Activated CD8-positive, alpha-beta memory T cell treated with anti-CD3 and anti-CD28 coated beads for 36 hours (primary cell): ENCODE measurements at regions not wholly inside any gene's neighbourhood (a gene's known extent, or its start where the extent isn't known, plus 50 kb on each side); places are given as distances from the start of the nearest gene placed in this dataset.

Experiments used
- CTCF ChIA-PET: fragments of 350-600 bp; sonication (Branson Sonifier 250); formaldehyde crosslinking; loops from one replicate; lab custom pipeline; 2021; ENCODE audit warnings: antibody characterized with exemption; lab: Charles Lee
- POLR2A ChIA-PET: fragments of 350-600 bp; sonication (Branson Sonifier 250); formaldehyde crosslinking; loops from one replicate; lab custom pipeline; 2021; ENCODE audit warnings: antibody characterized with exemption; lab: Charles Lee

DNA sequence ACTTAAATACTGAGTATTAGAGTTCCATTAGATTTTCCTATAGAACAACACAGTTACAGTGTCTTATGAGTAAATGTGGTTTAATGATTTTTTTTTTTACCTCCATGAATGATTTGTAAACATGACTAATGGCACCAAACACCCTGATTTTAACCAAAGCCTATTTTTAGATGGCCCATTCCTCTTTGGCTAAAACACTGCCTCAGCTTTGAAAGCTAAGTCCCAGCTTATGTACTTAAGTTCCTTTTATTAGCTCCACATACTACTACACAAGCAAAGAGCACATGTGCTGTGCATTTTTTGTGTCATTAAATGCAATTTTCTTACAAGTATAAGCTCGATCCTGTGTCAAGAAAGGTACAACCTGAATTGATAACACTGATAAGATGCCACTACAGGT lies 575.6 kb upstream of the PITX2 start:
- ChIA-PET CTCF (no interaction called here), POLR2A (no interaction called here)

DNA sequence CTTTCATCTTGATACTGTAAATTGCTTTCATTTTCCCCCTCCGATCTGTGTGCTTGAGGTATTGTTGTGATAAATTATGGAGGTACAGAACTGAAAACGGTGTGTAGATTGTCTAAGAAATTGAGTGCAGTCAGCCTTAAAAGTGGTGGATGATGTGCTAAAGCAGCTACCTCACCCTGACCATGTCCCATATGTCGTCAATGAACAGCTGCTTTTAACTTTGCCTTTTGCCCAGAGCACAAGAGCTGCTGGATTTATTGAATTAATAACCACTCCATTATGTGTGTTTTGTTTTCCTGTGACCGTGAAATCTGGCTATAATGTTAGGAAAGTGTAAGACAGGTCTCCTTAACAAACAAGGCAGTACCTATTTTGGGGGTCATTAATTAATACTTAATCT lies 581.9 kb upstream of the PITX2 start:
- CTCF ChIA-PET: no interaction called here
- POLR2A ChIA-PET: no interaction called here

DNA sequence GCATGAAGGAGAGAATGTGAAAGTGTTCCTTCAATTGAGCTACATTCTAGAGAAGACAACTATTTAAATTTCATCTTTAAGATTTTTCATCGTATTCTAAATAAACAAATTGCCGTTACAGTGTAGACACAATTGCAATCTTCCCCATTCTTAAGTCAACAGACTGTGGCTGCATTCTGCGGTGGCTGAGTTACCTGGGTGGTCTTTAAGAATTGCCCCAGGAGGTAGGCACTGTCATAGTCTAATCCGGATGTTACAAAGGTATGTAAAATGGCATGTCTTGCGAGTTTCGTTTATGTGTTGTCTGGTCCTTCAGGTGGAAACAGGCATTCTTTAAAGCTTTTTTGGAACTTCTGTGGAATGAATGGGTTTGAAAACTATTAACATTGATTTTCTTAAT lies 586.1 kb upstream of the PITX2 start:
- ChIA-PET CTCF (no interaction called here), POLR2A (no interaction called here)

DNA sequence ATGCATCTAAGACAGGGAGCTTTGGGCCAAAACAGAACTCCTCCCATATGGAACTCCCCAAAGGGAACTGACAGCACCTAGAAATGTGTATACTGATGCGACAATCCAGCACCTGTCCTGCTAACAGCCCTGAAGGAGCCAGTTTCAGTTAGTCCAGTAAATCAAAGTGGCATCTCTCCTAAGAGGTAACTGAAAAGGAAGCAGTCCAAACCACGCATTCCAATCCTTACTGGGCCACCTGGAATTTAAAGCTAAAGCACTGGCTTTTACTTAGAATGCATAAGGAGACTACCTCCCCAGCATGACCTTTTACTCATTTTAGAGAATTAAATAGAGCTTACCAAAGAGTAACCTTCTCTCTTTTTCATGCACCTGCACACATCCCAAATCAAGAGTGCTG lies 586.8 kb upstream of the PITX2 start:
- ChIA-PET POLR2A (no interaction called here), CTCF (no interaction called here)

DNA sequence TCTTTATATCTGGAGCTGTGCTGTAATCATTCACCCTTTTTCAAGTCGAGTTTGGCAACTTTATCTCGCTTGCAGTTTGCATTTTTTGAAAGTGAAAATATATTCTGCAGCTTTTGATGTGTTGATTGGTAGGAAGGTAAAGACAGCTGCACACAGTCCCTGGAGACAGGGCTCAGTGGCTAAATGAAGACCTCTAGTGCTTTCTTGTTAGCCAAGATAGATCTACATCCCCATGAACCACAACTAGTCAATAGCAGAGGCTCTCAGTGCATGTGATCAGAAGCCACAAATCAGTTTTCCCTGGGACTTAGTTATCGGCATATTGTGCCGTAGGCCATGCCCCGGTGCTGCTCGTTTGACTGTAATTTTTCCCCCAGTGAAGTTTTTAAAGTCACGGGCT lies 587.7 kb upstream of the PITX2 start:
- ChIA-PET CTCF (no interaction called here), POLR2A (no interaction called here)

DNA sequence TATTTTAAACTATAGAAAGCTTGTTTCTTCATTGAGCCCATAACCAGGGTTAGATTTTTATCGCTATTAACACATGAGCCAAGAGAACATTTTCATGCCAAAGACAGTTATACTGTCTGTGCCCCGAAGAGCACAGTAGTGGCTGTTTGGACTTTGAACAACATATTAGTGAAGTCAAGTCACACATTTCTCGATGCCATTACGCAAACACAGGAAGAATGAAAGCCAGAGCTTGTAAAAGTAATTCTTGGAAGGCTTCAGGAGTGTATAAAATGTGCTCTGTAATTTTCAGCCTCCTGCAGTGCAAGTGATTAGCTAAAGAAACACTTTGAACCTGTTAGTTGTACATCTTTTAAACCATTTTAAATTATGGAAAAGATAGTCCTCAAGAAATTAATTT lies 590.7 kb upstream of the PITX2 start:
- ChIA-PET POLR2A (no interaction called here), CTCF (no interaction called here)

DNA sequence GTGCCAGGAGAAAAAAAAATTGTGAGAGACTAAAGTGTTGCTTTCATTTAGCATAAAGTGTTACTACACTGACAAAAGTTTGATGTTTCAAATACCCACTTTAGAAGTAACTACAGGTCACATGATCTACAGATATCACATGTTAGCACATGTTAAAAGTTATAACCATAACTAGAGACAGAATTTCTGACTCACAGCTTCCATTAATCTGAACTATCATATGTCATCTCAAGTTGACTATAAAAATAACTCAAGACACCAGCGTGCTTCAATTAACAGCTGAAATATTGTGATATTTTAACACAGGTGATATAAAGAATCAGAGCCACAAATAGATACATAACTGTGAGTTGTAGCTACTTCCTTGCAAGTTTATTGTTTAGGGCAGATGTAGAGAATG lies 591.5 kb upstream of the PITX2 start:
- POLR2A ChIA-PET: no interaction called here
- CTCF ChIA-PET: no interaction called here

DNA sequence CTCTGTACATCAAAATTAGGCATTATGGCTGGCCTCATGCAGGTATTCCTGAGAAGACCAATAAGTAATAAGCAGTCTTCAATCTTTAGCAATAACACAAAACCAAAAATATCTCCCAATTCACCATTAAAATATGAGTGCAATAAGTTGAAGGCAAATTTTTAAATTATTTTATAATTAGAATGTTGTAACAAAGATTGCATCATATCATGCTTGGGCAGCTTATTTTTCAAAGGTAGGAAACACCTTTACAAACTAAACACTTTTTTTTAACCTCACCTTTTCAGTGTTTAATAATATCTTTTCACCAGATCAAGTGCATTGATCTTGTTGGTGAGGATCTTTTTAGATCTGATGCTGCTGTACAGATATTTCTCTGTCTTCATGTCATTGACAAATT lies 592.9 kb upstream of the PITX2 start:
- CTCF ChIA-PET: no interaction called here
- POLR2A ChIA-PET: no interaction called here

DNA sequence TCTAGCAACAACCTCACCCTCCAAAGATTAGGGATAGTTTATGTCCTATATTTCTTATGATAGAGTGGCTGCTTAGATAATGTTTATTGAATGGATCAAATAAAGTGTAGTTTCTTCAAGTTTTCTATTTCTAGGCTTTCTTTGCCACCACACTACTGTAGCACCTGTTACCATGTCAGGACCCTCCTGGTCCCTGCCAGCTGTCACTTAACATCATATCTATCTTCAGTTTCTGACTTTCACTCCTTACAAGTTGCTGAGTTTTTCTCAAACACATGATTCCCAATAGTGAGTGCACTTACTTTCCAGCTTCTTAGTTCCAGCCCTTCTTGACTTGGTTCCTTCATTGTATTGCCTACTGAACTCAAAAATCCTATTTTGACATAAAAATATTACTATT lies 593.9 kb upstream of the PITX2 start:
- POLR2A ChIA-PET: no interaction called here
- CTCF ChIA-PET: no interaction called here

DNA sequence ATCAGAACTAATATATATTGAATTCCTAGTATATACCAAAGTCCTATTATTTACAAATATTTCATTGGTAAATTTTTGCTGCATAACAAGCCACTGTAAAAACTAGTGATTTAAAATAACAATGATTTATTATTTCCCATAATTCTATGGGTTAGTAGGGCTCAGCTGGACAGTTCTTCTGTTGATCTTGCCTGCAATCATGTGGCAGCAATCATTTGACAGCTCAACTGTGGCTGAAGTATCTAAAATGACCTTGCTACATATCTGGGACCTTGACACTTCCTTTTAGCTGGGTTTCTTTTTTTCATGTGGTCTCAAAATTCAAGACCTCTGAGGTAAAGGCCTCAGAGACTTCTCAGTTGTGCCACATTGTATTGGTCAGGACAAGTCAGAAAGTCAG lies 598.5 kb upstream of the PITX2 start:
- ChIA-PET CTCF (no interaction called here), POLR2A (no interaction called here)

DNA sequence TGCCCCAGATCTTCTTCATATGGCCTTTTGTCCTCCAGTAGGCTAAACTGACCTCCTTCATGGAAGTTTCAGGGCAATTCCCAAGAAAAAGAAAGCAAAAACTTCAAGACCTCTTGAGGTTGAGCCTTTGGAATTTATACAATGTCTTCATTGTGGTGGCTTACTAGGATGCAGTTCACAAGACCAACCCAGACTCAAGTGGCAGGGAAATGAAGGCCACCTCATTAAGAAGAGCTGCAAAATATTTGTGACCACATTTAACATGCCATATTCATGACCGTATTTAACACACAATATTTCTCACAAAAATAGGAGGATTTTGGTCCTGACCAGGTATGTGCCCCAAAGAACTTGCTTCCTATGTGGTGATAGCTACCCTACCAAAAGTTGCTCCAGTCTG lies 605.5 kb upstream of the PITX2 start:
- POLR2A ChIA-PET: no interaction called here

DNA sequence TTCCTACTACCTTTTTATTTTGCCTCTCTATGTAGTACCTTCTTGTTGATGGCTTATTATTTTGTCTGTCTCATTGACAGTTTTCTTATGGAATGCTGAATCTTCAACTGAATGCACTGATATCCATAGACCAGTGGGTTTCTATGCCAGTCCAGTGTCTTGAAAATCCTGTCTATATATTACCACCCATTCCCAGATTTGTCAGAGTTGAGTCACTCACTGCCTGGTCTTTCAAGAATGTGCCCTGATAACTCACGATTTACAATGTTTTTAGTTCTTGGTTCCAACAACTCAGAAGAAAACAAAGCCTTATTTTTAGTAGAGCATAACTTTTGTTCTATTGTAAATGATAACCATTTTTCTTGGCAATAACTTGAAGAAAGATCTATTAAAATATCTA lies 606.0 kb upstream of the PITX2 start:
- ChIA-PET CTCF (no interaction called here), POLR2A (no interaction called here)

More for the DNA sequence above, 605.5 kb upstream of the PITX2 start:
- CTCF ChIA-PET: no interaction called here

DNA sequence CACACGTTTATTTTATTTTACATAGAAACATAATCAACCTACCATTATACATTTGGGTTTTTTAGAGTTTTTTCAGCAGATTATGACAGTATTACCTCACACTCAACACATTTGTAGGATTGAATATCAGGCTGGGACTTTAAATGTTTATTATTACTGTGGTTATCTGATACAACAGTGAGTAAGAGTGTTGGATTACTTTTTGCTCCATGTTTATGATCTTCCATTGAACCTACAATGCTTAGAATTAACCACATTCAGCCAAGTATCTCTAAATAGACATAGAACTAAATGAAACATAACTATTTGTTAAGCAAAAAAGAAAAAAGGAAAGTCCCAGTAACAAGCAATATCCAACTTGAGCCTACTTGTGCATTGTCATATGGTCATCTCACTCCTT lies 607.4 kb upstream of the PITX2 start:
- ChIA-PET POLR2A (no interaction called here), CTCF (no interaction called here)

DNA sequence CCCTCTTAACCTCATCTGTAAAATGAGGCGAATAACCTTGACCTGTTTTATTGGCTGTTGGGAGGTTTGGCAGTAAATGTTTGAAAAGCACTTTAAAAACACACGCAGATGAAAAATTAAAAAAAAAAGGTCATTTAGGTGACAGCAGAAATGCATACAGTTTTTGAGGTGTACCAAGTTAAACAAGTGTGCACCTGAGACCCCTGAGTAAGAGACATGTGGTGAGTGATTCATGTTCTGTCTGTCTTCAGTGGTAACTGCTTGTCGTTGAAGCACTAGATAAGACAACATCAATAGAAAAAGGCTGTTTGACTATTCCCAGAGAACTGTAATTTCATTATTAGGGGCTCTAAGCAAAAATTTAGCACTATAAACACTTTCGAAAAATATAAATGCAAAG lies 608.4 kb upstream of the PITX2 start:
- POLR2A ChIA-PET: no interaction called here
- CTCF ChIA-PET: no interaction called here

DNA sequence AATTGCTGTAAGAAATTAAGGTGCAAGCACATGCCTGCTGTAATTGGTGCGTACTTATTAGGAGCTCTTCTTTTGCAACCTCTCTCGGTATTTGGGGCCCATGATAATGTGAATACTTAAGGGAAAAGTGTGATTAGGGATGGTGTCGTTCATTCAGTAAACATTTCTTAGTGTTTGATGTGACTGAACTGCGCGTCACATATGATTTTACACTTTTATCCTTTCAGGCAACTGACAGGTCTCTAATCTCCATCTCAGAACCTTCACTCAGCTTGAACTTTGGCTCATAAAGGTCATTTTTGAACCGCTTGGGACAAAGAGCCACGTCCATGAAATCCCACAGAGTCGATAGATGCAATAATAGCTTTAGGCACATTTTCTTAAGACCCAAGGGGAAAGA lies 612.1 kb upstream of the PITX2 start:
- ChIA-PET CTCF (no interaction called here), POLR2A (no interaction called here)

DNA sequence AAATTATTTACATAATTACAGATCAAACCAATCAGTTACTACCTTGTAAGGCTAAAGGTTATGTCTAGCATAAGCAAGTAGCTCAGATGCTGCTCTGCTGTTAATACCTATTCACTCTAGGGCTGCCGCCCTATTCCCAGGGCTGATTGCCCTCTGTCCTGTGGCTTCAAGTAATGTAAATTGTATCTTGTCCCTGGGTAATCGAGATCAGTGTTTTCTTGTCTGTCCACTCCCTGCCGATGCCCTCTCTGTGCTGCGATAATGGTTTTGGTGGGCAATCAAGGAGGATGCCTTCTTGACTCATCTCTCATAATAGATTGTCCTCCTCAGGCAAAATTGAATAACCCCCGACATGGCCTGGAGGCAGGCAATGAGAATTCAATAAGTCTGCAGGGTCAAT lies 641.0 kb upstream of the PITX2 start:
- POLR2A ChIA-PET: no interaction called here
- CTCF ChIA-PET: no interaction called here

DNA sequence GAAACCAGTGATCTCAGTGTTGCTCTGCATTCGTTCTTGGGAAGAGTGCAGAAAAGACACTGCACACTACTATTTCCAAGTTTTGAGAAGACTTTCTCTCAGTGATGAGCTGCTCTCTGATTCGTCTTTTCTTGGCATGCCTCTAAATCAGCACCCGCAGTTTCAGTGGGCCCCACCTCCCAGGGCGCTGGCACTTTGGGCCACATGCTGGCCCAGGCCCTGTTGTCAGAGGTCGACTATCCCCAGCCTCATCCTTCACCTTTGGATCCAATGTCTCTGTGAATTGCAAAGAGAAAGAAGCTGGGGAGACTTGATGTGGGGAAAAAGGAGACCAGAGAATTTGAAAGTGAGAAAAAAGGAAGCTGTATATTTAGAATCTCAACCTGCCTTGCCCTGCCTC lies 644.1 kb upstream of the PITX2 start:
- ChIA-PET POLR2A (no interaction called here), CTCF (no interaction called here)

DNA sequence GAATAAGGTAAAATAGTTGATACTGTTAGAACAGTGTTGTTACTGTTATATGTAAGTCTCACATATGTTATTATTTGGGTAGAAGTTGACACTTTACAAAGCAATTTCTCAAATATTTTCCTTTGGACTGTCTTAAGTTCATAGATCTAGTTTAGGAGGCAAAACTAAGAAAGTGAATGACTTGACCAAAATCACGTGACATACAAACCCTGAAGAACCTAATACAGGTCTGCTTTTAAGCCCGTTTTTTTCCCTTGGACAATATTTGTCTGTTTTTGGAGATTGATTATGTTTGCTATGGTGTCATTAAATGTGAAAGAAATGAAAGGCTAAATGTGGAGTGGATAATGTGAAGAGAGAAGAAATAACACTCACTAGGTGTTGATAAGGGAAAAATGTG lies 644.9 kb upstream of the PITX2 start:
- CTCF ChIA-PET: no interaction called here
- POLR2A ChIA-PET: no interaction called here

DNA sequence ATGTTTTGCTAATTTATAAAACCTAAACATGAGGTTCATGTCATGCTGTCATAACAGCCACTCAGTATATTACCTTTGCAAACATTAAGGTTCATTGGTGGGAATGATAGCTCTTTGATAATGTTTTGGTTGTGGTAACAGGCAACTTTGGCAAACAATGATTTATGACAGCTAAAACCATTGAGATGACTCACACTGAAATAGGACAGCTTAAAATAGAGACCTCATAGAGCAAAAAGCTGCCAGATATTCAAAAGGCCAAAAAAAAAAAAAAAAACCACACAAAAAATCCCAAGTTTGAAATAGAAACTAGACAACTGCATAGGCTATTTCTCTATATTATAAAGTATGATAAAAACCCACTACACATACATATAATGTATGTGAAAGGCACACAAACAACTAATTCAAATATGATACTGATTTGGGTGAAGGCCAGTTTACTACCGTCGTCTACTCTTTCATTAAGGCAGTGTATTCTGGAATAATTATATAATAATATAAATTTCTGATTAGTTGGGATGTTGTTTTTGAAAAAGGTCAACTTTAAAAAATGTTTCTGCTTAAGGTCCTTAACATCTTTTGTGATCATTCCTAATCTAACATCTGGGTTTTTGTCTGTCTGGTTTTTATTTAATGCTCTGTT lies 646.0 kb upstream of the PITX2 start:
- CTCF ChIA-PET: no interaction called here
- POLR2A ChIA-PET: no interaction called here

DNA sequence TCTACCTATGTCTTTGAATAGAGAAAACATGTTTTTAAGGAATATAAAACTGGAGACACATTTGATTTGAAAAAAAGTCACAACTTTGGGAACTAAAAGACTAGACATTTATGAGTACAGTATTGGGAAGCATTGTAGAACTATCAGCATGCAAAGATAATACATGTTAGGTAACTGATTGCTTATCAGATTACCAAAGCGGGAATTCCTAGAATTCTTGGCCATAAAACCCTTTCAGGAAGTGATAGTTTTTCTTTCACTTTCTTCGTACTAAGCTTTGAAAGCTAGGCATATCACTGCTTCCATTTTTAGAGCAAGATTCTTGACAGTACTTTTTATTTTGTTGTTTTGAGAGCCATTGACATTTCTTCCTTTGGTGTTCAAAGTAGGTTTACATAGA lies 646.6 kb upstream of the PITX2 start:
- POLR2A ChIA-PET: no interaction called here
- CTCF ChIA-PET: no interaction called here

DNA sequence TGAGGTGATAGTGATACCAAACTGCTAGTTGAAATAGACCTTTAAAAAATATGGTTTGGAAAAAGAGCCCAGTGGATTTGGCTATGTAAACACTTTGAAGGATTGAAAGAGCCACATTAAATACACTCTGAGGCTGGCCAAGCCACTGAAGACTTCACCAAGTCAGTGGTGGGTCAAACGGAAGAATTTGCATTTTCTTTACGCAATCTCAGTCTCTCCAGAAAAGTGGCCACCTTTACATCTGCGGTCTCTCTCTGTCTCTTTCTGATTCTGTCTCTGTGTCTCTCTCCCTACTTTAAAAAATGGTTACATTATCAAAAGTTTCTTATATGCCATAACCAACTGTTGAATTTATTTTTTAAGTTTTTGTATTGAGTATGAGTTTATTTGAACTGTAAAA lies 651.2 kb upstream of the PITX2 start:
- CTCF ChIA-PET: no interaction called here
- POLR2A ChIA-PET: no interaction called here

DNA sequence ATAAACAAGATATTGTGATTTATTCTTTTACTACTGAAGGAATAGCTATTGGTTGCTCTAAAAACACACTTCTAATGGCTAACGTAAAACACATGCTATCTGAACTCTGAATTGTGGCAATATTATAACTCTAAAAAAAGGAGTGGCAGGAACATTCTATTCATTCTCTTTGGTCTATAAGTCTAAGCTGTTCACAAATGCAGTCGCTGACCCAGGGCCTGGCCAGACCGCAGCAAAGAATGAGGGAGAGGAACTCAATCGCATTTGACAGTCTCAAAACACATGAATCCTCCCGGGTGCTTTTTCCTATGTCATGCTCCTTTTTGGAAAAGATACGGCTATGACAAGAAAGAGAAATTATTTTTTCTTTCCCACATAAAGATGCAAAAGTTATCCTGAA lies 651.6 kb upstream of the PITX2 start:
- ChIA-PET CTCF (no interaction called here), POLR2A (no interaction called here)
